Left lung (tissue), 4 donors: ENCODE measurements at regions not wholly inside any gene's neighbourhood (a gene's known extent, or its start where the extent isn't known, plus 50 kb on each side); places are given as distances from the start of the nearest gene placed in this dataset.

Experiments used
- ATAC-seq: fragments of 200-7000 bp; cut with Tn5 transposase; one replicate; pipeline ENCODE4 v1.9.1; 2020; ENCODE audit warnings: moderate library complexity
- DNase-seq, 4 donors: peaks; one replicate each; pipeline ENCODE4 v3.0.0-alpha.2; 2013 to 2020
- H3K27ac ChIP-seq, 2 donors: fragments of 200-600 bp; sonication (generic) in 1 of 2; one replicate each; pipeline versions ENCODE4 v1.5.0 to v1.8.0; 2020 to 2021
- H3K27me3 ChIP-seq, 2 donors: fragments of 200-600 bp; sonication (generic) in 1 of 2; one replicate each; pipeline versions ENCODE4 v1.5.0 to v1.8.0; 2020 to 2021
- H3K36me3 ChIP-seq, 2 donors: fragments of 200-600 bp; sonication (generic) in 1 of 2; one replicate each; pipeline versions ENCODE4 v1.5.0 to v1.8.0; 2020 to 2021
- H3K4me1 ChIP-seq, 2 donors: fragments of 200-600 bp; one replicate each; pipeline ENCODE4 v1.8.0; 2021
- H3K4me3 ChIP-seq, 2 donors: fragments of 200-600 bp; sonication (generic) in 1 of 2; one replicate each; pipeline versions ENCODE4 v1.5.0 to v1.8.0; 2020 to 2021; ENCODE audit warnings: mild to moderate bottlenecking in 1 of 2
- H3K9me3 ChIP-seq, 2 donors: fragments of 200-600 bp; sonication (generic) in 1 of 2; one replicate each; pipeline versions ENCODE4 v1.5.0 to v1.8.0; 2020 to 2021
- intact Hi-C, 2 donors: fragments of 100-400 bp; cut with DNase I; formaldehyde crosslinking; loops; one replicate each; pipeline versions ENCODE4 v1.11.2 to v1.14.2; 2022
- TF ChIP-seq, protein P1 (sequence below), 2 donors: fragments of 200-600 bp; sonication (generic) in 1 of 2; IDR thresholded peaks; one replicate each; pipeline versions ENCODE4 v1.5.0 to v1.8.0; 2021; ENCODE audit warnings: antibody characterized with exemption in 2 of 2
- donor health status: DM: no; HTN: yes; CAD: no.
- donor health status: DM: no; HTN: no; CAD: no.

DNA sequence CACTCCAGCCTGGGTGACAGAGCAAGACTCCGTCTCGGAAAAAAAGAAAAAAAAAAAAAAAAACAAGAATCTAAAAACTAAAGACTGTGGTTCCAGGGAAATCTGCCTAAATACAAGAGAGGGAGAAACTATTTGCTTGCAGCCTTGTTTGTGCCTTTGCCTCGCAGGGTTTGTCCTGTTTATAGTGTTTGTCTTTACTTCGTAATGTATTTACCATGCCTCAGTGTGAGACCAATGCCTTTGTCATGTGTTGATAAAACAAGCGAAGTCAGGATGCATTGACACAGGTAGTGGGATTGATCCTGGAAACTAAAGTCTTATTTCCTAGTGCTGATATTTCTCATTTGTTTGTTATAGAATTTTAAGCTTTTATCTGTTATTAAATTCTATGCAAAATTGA is 199.0 kb downstream of the EXOC5 start:
- ATAC-seq (no peak), DNase-seq (no peak)
- H3K36me3 ChIP-seq: no peaks in the 10 kb centered on the region
- TF ChIP-seq, protein P1, sequence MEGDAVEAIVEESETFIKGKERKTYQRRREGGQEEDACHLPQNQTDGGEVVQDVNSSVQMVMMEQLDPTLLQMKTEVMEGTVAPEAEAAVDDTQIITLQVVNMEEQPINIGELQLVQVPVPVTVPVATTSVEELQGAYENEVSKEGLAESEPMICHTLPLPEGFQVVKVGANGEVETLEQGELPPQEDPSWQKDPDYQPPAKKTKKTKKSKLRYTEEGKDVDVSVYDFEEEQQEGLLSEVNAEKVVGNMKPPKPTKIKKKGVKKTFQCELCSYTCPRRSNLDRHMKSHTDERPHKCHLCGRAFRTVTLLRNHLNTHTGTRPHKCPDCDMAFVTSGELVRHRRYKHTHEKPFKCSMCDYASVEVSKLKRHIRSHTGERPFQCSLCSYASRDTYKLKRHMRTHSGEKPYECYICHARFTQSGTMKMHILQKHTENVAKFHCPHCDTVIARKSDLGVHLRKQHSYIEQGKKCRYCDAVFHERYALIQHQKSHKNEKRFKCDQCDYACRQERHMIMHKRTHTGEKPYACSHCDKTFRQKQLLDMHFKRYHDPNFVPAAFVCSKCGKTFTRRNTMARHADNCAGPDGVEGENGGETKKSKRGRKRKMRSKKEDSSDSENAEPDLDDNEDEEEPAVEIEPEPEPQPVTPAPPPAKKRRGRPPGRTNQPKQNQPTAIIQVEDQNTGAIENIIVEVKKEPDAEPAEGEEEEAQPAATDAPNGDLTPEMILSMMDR (IDR thresholded peaks at IDR 0.05): no peak
- intact Hi-C loops: no loop called here
- H3K9me3 ChIP-seq: no peaks in the 10 kb centered on the region
- H3K27me3 ChIP-seq: peaks cover 0 to 32% of the 10 kb centered on the region in 2 donors
- no peak overlapping the region for H3K4me3 ChIP-seq
- no peaks in the 10 kb centered on the region for H3K4me1 ChIP-seq
- no peak overlapping the region for H3K27ac ChIP-seq

DNA sequence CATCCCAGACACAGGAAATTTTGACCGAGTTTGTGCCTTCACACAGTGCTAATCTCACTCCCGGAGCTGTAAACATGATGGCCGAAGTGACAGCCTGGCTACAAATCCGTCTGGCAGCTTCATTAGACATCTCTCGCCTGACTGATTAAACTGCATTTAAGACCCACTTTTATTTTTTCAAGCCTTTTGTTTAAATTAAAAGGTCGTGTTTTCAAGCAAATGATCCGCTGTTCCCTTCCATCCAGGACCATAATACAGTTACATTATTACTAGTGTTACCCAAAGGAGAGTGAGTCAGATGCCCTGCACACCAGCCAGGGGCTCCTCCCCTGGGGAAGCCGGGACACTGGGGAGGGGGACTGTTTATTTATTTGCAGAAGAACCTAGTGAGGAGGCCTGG is 200.2 kb downstream of the EXOC5 start:
- no peak overlapping the region for H3K27ac ChIP-seq
- H3K4me3 ChIP-seq: no peak overlapping the region
- no peak for DNase-seq
- no peaks in the 10 kb centered on the region for H3K9me3 ChIP-seq
- intact Hi-C loops: no loop called here
- no peak for ATAC-seq
- no peaks in the 10 kb centered on the region for H3K36me3 ChIP-seq
- peaks cover 0 to 32% of the 10 kb centered on the region in 2 donors for H3K27me3 ChIP-seq
- H3K4me1 ChIP-seq: no peaks in the 10 kb centered on the region
- TF ChIP-seq, protein P1 (IDR thresholded peaks at IDR 0.05): no peak

DNA sequence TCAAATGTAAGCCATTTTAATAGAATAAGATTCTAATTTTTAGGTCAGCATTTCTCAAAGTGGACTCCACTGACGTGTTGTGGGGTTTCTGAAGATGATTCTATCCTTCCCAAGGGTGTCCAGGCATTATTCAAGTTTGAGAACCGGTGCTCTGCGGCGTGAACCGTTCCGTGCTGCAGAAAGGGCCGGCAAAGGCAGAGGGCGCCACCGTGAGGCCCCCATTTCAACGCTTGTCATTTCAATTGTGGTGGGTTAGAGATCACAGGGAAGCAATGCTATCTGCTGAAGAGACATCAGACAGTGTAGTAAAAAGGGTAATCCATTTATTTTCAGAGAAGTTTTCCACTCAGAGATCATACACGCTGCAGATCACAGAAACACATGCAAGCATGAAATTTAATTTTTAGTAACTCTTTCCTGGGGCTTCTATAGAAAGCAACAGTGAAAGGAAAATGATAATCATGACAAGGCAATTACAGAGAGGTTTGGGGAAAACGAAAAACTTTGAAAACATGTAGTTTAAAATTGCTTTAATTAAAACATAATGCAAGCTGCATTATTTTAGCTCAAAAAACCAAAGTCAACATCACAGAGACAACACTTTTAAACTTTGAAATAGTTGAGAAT is 201.7 kb downstream of the EXOC5 start:
- TF ChIP-seq, protein P1 (IDR thresholded peaks at IDR 0.05): peak; percentile 14 to 17
- intact Hi-C loops: no loop called here
- no peak overlapping the region for H3K4me3 ChIP-seq
- ATAC-seq: peak; percentile 81
- H3K27ac ChIP-seq: no peak overlapping the region
- H3K27me3 ChIP-seq: peaks cover 0 to 32% of the 10 kb centered on the region in 2 donors
- H3K4me1 ChIP-seq: no peaks in the 10 kb centered on the region
- H3K36me3 ChIP-seq: no peaks in the 10 kb centered on the region
- no peaks in the 10 kb centered on the region for H3K9me3 ChIP-seq
- peak in 3 of 4 donors; percentile 6 to 68 (median 19) for DNase-seq

DNA sequence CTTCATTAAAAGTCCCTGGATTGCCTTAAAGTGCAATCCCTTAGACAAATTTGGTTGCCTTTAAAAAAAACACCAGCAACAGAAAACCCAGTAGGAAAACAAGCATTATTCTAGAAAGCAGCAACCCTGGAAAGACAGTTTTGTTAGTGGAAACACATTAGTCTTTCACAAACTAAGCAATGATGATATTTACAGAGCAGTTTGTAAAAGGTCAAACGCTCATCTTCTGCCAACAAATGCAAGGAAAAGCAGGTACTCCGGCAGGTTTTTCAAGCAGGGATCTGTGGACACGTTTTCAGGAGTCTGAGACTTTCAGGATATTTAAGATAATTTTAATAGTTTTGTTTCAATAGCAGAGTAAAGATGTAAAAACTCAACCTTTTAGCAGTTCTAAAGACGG is 202.2 kb downstream of the EXOC5 start:
- H3K36me3 ChIP-seq: no peaks in the 10 kb centered on the region
- no peak overlapping the region for H3K4me3 ChIP-seq
- DNase-seq (no peak), ATAC-seq (no peak)
- intact Hi-C loops: no loop called here
- H3K27me3 ChIP-seq: peaks cover 0 to 32% of the 10 kb centered on the region in 2 donors
- H3K27ac ChIP-seq: no peak overlapping the region
- H3K9me3 ChIP-seq: no peaks in the 10 kb centered on the region
- TF ChIP-seq, protein P1 (IDR thresholded peaks at IDR 0.05): no peak
- H3K4me1 ChIP-seq: no peaks in the 10 kb centered on the region

DNA sequence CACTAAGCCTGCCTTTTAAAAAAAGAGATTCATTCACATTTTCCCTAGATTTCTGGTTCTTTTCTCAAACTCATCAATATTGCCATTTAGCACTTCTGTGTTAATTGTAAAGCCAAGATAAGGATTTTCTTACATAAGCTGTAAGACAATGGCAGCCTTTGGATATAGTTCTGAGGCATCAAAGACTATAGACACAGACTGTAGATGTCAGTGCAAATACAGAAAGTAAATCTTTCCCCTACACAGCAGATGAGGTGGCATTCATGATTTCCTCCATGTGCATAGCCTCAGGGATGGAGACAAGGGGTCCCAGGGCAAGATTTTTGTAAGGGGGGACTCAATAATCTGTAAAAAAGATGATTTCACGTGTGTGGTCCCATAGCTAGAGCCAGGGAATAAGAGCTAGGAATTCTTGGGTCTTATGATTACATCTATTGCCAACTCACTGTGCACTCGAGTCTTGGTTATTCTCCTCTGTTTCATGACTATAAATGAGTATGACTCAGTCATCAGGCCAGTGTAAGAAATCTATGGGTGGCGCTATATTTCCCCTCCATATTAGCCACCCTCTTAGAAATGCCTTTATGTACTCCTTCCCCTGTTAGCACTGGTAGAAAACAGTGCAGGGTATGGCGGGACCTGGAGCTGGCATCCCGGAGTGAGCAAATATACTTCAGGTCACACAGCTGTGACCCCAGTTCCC is 207.5 kb downstream of the EXOC5 start:
- Histone ChIP-seq H3K9me3 (no peaks in the 10 kb centered on the region), H3K36me3 (no peaks in the 10 kb centered on the region), H3K4me3 (no peak overlapping the region), H3K27ac (no peak overlapping the region), H3K4me1 (no peaks in the 10 kb centered on the region), H3K27me3 (no peaks in the 10 kb centered on the region)
- TF ChIP-seq, protein P1 (IDR thresholded peaks at IDR 0.05): no peak
- ATAC-seq (no peak), DNase-seq (no peak)
- intact Hi-C loops: no loop called here
